HG03039 (cell line): ENCODE measurements at regions not wholly inside any gene's neighbourhood (a gene's known extent, or its start where the extent isn't known, plus 50 kb on each side); places are given as distances from the start of the nearest gene placed in this dataset.
"Not testable (repeated sequence)": the region's sequence is repeated elsewhere in the genome, so short reads cannot be mapped to it uniquely, and the experiment has no call there.

Source experiments
- ATAC-seq: cut with Tn5 transposase; IDR thresholded peaks from one replicate; pipeline ENCODE4 v1.9.1; 2021; ENCODE audit warnings: mild to moderate bottlenecking, moderate library complexity; ENCODE audit not compliant: unreplicated experiment

DNA sequence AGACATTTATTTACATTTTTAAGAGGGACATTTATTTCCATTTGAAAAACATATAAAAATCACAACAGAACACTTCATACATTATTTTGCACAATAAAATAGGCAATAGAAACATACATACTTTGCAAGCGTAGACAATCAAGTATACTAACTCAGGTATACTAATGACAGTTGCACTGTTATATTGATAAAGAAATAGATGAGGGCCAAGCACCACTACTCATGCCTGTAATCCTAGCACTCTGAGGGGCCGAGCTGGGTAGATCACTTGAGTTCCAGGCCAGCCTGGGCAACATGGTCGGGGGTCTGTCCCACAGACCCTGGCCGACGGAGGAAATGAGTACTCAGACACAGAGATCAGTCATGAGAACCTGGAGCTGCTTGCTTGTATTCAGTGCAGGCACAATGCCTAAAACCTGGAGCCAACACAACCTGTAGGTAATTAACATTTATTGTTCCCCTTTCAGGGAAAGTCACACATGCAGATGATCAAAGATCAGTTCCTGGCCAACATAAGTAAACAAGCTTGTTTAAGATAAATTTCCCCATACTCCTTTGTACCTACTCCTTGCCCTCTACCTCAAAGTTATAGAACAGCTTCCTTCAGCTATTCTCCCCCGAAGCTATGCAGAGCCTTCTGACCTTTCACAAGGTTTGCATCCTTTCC is 1960.2 kb downstream of the SUCLG1 start:
- ATAC-seq = no peak

DNA sequence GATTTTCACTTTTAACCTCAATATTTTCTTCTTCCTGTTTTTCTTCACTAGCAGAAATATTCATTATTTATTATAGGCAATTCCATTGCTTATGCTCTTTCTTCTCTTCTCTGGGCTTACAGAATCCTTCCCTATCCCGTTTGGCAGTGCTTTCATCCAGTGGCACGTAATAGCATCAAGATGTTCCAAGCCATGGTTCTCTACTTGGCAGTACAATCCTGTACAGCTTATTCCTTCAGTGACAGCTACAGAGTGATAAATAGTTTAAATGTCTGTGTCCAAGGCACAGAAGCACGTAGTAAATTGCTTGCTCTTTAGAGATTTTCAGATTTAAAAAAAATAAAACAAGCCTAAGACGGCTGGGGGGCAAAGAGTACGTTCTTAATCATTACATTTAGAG is 1964.3 kb downstream of the SUCLG1 start:
- no peak for ATAC-seq

DNA sequence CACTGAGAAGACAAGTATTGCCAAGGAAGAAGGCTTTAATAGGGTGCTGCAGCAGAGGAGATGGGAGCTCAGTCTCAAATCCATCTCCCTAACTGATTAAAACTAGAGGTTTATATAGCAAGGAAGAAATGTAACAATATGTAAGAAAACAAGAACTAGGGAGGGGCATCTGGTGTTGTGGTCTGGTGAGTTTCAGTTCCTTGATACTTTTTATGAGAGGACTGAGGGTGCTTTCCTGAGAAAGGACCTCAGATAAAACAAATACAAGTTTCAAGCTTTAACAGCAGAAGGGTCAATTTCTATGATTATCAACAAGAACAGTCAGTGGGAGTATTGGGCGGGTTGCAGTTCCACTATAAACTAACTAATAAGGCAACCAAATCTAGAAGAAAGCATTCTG is 1967.5 kb downstream of the SUCLG1 start:
- ATAC-seq = no peak

DNA sequence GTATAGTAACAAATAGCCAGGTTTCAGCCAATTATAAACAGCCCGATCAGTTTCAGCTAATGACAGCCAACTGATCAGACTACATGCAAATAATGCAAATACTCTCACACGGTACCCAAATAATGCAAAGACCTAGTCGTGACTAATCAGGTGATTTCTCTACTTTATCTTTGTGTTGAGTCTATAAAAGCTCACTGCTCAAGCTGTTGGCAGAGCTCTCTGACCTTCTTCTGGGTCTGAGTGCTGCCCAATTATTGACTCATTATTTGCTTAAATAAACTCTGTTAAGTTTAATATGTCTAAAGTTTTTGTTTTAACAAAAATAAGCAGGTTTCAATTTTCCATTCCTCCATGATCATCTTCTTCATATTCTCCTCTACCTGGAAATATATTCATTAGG is 1971.7 kb downstream of the SUCLG1 start:
- no peak for ATAC-seq

DNA sequence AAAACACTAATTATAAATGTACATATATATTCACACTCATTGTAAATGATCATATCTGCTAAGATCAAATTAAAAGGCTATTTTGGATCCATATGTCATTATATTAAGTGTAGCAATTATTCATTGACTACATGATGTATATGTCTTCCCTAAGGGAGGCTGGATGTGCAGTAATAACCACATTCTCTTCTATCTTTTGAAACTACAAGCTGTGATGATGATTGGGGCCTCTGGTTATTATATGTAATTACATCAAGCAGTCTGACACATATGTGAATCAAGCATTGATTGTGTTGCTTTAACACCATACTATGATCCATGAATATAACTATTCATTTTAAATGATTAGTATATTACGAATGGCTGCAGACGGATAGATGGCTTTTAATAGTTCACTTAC is 1973.4 kb downstream of the SUCLG1 start:
- no peak for ATAC-seq

DNA sequence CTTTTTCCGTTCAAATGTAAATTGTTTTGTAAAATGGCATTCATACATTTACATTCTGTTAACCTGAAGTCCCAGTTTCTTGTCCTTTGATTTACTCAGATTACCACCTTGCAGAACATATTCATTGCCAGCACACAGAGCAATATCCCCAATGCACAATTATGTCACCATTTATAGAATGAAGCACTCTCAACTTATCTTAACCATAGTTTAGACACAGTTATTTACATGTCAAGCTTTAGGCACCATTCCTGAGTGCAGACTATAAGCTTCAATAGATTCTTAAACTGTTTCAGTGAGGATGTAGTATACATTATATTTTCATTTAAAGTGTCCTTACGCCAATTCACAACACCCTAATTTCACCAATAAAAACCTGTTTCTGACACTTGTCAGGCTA is 1977.9 kb downstream of the SUCLG1 start:
- no peak for ATAC-seq

DNA sequence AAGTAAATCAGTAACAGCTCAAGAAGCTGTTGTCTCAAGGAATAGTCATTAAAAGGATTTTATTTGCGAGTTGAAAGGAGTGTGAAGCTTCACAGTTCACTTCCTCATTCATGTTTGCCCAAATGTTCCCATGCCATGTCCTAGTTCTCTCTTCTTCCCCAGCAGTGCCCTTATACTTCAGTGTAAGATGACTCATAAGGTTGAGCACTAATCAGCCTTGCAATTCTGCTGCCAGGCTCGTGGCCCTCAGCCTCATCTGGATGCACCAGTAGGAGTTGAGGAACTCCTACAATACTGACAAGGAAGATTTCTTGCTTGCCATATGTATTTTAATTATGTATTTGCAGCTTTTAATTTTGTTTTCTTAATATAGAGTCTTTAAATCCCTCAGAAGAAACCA is 1980.4 kb downstream of the SUCLG1 start:
- no peak for ATAC-seq

DNA sequence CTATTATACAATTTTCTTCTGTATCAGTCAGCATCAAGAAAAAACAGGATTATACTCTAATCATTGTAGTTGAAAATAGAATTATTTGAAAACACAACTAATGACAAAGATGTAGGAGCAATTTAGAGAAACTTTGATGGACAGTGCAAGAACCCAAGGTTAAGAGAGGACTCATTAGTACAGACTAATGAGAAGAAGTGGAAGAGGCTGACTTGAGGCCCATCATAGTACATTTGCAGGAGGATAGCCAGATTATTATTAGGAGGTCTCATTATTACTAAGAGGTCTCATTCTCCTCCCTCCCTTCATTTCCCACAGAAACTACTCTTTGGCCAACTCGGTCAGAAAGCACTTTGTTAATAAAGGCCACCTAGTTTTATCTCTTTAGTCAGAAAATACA is 1983.0 kb downstream of the SUCLG1 start:
- no peak for ATAC-seq

DNA sequence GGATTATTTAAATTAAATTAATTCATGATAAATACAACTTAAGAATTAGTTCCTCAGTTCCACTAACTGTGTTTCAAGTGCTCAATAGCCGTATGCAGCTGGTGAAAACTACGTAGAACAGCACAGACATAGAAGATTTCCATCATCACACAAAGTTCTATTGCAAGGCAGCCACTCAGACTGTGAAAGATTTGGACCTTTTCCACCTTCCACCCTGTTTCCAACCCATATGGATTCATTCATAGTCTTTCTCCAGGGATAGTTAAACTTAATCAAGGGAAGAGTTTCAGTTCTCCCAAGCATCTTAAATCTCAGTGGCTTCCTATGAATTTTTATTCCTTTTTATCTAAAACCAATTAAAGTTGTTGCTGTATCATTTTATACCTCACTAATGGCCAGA is 2030.8 kb downstream of the SUCLG1 start:
- ATAC-seq = no peak

DNA sequence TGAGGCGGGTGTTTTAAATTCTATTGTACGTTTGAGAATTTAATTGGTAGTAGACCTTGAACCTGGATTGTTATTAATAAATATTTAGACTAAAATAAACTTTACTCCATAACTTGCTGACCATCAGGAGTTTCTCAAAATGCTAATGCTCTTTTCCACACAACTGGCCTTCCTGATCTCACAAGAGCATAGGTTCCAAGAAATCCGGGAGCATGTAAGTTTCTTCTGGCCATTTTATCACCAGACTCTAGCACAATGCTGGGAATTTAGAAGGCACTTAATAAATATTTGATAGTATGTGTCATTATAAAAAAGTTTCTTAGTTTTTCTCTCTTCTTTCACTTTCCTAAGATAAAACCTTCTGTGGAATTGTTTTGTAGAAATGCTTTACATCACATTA is 2047.1 kb downstream of the SUCLG1 start:
- ATAC-seq = no peak

DNA sequence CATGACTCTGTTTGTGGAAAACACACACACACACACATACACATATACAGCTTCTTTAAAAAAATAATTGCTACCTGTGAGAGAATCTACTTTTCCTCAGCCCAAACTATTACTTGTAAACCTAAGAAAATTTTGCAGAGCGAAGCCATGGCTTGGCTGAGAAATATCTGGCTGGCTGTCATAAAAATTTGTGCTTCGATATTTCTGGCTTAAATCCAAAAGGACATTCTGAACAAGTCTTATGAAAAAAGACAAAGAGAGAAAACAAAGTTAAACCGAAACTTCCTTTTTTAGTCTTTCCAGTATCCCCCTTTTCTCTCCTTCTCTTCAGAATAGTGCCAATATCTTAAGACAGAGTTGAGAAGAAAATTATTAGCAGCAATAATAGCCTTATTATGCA is 2048.0 kb downstream of the SUCLG1 start:
- ATAC-seq = no peak

DNA sequence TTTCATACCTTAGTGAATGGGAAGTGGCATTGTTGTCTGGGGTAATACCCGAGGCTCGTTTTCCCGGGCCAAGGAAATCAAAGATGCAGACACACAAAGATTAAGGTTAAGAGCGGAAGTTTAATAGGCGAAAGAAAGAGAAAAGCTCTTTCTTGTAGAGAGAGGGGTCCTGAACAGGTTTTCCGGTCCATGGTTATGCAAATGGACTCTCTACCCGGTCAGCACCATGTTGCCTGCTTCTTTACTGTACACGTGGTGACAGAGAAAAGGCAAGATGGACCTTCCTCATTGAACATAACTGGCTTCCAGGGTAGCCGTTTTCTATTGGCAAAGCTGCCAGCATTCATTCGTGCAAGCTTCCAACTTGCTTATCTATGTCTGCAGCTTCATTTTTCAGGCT is 2063.5 kb downstream of the SUCLG1 start:
- ATAC-seq = no peak

DNA sequence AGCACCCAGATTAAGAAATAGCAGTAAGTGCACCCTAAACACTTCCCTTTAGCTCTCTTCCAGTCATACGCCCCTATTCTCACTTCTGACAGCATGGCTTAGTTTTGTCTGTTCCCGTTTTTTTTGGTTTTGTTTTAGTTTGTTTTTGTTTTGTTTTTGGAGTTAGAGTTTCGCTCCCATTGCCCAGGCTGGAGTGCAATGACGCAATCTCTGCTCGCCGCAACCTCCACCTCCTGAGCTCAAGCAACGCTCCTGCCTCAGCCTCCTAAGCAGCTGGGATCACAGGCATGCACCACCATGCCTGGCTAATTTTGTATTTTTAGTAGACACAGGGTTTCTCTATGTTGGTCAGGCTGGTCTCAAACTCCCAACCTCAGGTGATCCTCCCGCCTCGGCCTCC is 2067.7 kb downstream of the SUCLG1 start:
- ATAC-seq = no peak

DNA sequence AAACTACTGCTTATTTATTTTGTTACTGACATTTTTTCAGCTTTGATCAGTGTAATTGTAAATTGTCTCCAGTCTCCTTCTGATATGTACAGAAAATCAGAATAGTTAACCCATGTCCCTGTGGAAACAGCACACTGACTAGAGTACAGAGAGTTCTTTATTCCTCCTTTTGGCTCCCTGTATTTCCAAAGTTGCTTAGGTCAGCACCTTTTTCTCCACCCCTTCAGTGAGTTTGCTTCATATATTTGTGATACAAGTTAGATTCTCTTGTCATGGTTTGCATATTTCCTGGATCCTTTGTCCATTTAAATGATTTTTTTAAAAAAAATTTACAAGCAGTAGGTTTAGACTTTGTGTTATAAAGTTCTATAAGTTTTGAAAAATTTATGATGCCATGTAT is 2051.1 kb upstream of the LRRTM1 start:
- no peak for ATAC-seq

DNA sequence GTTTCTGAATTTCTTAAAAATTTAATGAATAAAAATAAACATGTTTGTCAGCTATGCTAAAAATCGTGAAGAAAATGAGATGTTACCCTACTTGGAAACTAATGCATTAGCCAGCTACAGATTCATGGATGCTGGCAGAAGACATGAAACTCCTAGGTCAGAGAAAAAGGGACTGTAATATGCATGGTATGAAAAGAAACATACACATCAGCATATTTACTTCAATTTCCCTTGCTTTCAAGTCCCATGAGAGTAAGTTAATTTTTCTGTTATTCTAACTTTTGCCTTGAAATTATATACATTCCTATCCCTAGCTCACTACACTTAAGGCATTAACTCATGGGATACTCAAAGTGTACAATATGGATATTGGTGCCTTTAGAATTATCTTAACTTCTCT is 2041.4 kb upstream of the LRRTM1 start:
- ATAC-seq = no peak

DNA sequence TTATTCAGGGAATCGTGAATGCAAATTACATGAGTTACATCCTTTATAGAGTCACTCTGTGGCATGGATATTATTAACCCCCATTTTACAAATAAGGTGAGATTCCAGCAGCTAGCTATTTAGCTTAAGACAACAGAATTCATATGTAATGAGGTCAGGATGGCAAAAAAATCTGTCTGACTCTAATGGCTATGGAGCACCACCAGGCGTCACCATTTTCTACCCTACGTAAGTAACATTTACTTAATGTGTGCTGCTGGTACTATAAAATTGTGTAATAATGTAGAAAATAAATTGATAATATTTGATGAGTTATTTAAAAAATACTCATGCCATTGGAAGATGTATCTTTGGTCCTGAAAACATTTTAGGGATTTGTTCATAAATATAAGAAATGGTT is 2040.1 kb upstream of the LRRTM1 start:
- ATAC-seq = no peak

DNA sequence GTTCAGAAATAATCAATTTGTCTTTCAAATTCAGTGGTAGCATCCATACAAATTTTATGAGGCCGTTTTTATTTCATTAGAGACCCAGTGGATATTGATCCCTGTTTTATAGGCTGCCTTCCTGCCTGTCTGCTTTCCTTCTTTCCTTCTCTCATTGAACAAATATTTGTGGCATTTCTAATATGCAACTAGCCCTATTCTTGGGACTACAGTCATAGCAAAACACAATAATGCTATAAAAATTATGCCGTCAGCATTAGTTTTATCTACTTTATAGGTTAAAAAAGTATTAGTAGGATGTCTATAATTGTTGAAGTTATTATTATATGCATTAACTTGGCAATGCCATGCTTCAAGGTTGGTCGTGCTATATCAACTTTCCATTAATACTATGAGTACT is 2037.8 kb upstream of the LRRTM1 start:
- no peak for ATAC-seq

DNA sequence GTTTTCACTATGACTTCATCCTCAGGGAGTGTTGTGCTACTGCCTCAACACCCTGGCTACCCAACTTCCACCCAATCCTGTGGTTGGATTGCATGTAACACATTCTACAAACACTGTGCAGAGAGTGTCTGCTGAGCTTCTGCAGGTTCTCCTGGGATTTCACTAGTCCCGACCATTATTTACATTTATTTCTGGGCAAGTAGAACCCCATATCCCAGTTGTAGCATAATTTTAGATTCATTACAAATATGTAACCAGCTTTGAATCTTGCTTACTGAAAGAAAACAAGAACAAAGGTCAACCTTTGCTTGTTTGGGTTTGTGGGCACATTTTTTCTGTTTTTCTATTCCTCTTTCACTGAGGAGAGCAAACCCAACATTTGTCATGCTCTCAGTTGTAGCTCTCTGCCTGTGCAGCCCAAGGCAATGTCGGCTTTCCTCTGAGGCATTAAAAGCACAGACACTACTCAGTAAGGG is 2036.1 kb upstream of the LRRTM1 start:
- no peak for ATAC-seq

DNA sequence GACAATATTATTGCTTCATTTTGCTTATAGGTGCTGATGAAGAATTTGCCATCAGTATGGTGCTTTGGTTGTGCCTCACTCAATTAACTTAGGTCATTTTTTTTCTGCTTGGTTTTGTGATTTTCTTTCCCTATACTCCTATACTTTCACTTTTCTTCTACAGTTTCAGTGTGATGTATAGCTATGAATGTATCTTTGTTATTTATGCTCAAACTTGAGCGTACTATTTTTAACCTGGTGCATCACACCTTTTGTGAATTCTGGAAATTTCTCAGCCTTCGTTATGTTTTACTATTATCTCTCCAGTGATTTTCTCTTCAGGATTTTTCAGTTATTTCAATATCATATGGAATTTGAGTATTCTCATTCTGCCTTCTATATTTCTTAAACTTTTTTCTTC is 2035.3 kb upstream of the LRRTM1 start:
- ATAC-seq = no peak

DNA sequence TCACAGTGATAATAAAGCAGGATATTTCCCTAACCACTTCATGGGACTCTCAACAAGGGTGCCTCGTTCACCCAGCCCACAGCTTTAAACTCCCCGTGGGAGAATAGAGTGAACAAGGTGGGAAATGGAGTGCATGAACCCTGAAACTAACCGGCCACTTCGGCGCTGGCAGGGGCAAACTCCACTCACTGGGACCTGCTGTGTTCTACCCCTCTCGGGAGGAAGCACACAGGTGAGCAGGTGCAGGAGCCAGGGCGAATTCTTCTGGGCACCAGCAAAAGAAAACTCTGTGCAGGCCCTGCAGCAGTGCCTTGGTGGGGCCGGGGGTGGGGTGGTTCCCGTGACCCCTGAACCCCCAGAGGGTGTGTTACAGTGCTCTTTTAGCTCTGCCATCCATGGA is 2029.1 kb upstream of the LRRTM1 start:
- ATAC-seq = no peak

DNA sequence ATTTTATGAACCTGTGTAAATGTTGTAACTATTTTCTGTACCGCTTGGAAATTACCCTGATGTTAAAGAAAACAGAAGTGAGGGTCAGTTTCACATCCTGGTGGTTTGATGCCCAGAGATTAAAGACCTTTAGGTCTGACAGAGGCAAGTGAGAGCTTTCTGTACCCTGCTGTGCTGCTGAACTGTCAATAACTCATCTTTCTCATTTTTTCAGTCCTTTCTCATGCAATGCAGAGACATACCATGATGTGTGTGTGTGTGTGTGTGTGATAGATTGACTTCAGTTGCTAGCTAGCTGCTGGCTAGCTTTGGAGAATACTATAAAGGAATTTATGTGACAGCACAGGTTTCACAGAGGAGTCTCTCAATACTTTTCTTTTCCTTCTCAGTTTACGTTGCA is 2025.6 kb upstream of the LRRTM1 start:
- ATAC-seq = no peak

DNA sequence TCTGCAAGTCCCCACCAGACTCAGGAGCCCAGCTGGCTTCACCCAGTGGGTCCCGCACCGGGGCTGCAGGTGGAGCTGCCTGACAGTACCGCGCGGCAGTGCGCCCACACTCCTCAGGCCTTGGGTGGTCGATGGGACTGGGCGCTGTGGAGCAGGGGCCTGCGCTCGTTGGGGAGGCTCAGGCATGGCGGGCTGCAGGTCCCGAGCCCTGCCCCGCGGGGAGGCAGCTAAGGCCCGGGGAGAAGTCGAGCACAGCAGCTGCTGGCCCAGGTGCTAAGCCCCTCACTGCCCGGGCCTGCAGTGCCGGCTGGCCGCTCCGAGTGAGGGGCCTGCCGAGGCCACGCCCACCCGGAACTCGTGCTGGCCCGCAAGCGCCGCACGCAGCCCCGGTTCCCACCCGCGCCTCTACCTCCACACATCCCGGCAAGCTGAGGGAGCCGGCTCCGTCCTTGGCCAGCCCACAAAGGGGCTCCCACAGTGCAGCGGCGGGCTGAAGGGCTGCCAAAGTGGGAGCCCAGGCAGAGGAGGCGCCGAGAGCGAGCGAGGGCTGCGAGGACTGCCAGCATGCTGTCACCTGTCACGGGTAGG is 2021.7 kb upstream of the LRRTM1 start:
- ATAC-seq = not testable (repeated sequence)

DNA sequence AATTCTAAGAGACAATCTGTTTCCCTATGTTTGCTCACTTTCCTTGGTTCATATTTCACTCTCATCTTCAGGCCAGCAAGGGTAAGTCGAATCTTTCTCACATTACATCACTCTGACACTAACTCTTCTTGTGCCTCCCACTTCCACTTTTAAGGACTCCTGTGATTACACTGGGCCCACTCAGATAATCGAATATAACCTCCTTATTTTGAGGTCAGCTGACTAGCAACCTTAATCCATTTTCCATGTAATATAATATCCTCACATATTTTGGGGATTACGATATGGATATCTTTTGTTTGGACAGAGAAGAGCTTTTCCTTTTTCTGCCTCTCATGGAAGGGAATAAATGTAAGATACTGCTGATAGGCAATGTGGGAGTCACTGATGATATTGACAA is 2015.7 kb upstream of the LRRTM1 start:
- no peak for ATAC-seq
